ENCODE measurements at regions not wholly inside any gene's neighbourhood (a gene's known extent, or its start where the extent isn't known, plus 50 kb on each side); places are given as distances from the start of the nearest gene placed in this dataset.

DNA sequence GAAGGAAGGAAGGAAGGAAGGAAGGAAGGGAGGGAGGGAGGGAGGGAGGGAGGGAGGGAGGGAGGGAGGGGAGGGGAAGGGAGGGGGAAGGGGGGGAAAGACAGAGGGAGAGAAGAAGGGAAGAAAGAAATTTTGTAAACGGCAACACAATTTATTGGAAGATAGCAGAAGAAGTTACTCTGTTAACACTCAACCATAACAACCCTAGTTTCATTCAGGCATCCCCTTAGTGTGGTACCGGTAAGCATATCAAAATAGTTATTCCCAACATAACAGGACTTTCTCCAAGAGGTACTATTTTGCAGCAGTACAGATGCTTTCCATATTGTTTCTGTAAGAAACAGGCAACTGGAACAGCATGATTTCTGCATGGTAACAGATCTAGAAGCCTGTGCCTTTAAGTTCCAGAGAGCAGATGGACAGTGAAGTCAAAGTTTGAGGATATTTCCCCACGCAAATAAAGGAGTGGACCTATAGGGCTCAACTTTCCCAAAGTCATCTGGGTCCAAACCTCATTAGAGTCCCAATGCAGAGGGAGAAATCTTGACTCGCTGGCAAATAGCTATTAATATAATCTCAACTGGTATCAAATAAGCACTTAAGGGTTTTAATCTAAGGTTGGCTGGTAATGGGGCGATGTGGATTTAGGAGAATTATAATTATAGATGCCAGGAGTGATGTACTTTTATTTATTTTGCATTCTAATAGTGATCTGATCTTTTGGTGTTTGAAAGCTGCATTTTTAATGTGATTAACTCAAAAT is 69.4 kb downstream of the TENT5A start:
- Histone ChIP-seq H3K4me1 (ENCODE audit: insufficient read depth, low read length, severe bottlenecking) (no peaks in the 10 kb centered on the region), H4K20me1 (ENCODE audit: insufficient read depth, low read length) (no peaks in the 10 kb centered on the region), H3K36me3 (ENCODE audit: insufficient read depth, low read length) (no peaks in the 10 kb centered on the region), H3K4me3 (ENCODE audit: low read depth, low read length, poor library complexity, severe bottlenecking) (no peak overlapping the region), H3K9me3 (ENCODE audit: low read length) (no peaks in the 10 kb centered on the region), H3K27me3 (ENCODE audit: insufficient read depth, low read length) (no peaks in the 10 kb centered on the region), H3K4me2 (ENCODE audit: low read length) (no peak overlapping the region), H3K9ac (ENCODE audit: low read length) (no peak overlapping the region), H2AFZ (ENCODE audit: low read length) (no peak overlapping the region), H3K79me2 (ENCODE audit: insufficient read depth, low read length) (no peaks in the 10 kb centered on the region), H3F3A (ENCODE audit: insufficient read depth, low read length) (no peaks in the 10 kb centered on the region), H3K27ac (ENCODE audit: low read depth, low read length, poor library complexity, severe bottlenecking) (no peak overlapping the region), H3K9me2 (ENCODE audit: low read depth, low read length) (no peaks in the 10 kb centered on the region)
- TF ChIP-seq EZH2 (IDR thresholded peaks at IDR 0.05; ENCODE audit: borderline replicate concordance, low read length), result no peak
- TF ChIP-seq, protein P1, sequence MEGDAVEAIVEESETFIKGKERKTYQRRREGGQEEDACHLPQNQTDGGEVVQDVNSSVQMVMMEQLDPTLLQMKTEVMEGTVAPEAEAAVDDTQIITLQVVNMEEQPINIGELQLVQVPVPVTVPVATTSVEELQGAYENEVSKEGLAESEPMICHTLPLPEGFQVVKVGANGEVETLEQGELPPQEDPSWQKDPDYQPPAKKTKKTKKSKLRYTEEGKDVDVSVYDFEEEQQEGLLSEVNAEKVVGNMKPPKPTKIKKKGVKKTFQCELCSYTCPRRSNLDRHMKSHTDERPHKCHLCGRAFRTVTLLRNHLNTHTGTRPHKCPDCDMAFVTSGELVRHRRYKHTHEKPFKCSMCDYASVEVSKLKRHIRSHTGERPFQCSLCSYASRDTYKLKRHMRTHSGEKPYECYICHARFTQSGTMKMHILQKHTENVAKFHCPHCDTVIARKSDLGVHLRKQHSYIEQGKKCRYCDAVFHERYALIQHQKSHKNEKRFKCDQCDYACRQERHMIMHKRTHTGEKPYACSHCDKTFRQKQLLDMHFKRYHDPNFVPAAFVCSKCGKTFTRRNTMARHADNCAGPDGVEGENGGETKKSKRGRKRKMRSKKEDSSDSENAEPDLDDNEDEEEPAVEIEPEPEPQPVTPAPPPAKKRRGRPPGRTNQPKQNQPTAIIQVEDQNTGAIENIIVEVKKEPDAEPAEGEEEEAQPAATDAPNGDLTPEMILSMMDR (IDR thresholded peaks at IDR 0.05; ENCODE audit: low read length), result no peak

DNA sequence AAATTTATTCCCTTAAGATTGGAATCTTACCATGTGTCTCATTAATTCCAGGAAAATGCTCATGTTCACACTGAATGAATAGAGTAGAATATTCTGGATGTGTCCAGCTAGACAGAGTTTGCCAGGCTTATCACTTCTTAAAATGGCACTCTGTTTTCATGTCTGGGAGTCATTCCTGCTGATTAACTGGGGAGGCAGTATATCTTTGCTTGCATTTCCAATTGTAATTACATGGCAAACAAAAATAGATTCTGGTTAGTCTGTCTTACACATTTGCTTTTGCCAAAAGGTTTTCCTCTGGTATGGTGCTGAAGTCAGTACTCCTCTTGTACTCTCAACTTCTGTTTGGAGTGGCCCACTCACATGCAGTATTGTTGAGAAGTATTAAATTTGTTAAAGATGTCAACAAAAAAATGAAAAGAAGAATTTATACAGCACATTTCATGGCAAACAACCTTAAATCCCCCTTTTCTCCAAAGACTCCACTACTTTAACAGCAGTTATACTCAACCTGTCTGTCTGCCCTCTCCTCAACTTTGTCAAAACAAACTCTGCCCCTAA is 70.2 kb downstream of the TENT5A start:
- no peak overlapping the region for H3K9ac ChIP-seq (ENCODE audit: low read length)
- H3F3A ChIP-seq (ENCODE audit: insufficient read depth, low read length), result no peaks in the 10 kb centered on the region
- no peak overlapping the region for H3K4me3 ChIP-seq (ENCODE audit: low read depth, low read length, poor library complexity, severe bottlenecking)
- H3K4me2 ChIP-seq (ENCODE audit: low read length), result no peak overlapping the region
- H3K4me1 ChIP-seq (ENCODE audit: insufficient read depth, low read length, severe bottlenecking), result no peaks in the 10 kb centered on the region
- no peaks in the 10 kb centered on the region for H3K9me2 ChIP-seq (ENCODE audit: low read depth, low read length)
- TF ChIP-seq, protein P1 (IDR thresholded peaks at IDR 0.05; ENCODE audit: low read length), result no peak
- no peak for TF ChIP-seq EZH2 (IDR thresholded peaks at IDR 0.05; ENCODE audit: borderline replicate concordance, low read length)
- H4K20me1 ChIP-seq (ENCODE audit: insufficient read depth, low read length), result no peaks in the 10 kb centered on the region
- no peaks in the 10 kb centered on the region for H3K79me2 ChIP-seq (ENCODE audit: insufficient read depth, low read length)
- no peaks in the 10 kb centered on the region for H3K36me3 ChIP-seq (ENCODE audit: insufficient read depth, low read length)
- H3K27ac ChIP-seq (ENCODE audit: low read depth, low read length, poor library complexity, severe bottlenecking), result no peak overlapping the region
- H2AFZ ChIP-seq (ENCODE audit: low read length), result no peak overlapping the region
- no peaks in the 10 kb centered on the region for H3K27me3 ChIP-seq (ENCODE audit: insufficient read depth, low read length)
- no peaks in the 10 kb centered on the region for H3K9me3 ChIP-seq (ENCODE audit: low read length)

DNA sequence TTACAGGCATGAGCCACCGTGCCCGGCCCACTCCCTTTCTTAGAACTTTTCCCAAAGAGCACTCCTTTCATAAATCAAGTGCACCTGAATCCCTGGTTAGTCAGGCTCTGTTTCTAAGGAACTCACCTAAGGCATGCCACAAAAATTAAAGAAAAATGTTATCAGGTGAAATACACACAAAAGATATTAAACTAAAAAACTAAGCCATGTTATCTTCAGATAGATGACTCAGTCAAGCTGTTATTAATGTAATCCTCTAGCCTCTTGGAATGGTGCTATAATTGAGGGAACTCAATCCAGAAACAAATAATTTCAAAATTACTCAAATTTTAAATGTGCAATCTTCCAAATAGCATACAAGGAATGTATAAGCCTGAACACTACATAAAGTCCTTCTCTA is 83.0 kb downstream of the TENT5A start:
- no peak overlapping the region for H2AFZ ChIP-seq (ENCODE audit: low read length)
- H4K20me1 ChIP-seq (ENCODE audit: insufficient read depth, low read length), result no peaks in the 10 kb centered on the region
- H3K36me3 ChIP-seq (ENCODE audit: insufficient read depth, low read length), result no peaks in the 10 kb centered on the region
- H3K9me3 ChIP-seq (ENCODE audit: low read length), result no peaks in the 10 kb centered on the region
- H3K4me2 ChIP-seq (ENCODE audit: low read length), result no peak overlapping the region
- no peak overlapping the region for H3K27ac ChIP-seq (ENCODE audit: low read depth, low read length, poor library complexity, severe bottlenecking)
- H3F3A ChIP-seq (ENCODE audit: insufficient read depth, low read length), result no peaks in the 10 kb centered on the region
- H3K79me2 ChIP-seq (ENCODE audit: insufficient read depth, low read length), result no peaks in the 10 kb centered on the region
- H3K4me1 ChIP-seq (ENCODE audit: insufficient read depth, low read length, severe bottlenecking), result no peaks in the 10 kb centered on the region
- H3K9me2 ChIP-seq (ENCODE audit: low read depth, low read length), result no peaks in the 10 kb centered on the region
- TF ChIP-seq, protein P1 (IDR thresholded peaks at IDR 0.05; ENCODE audit: low read length), result no peak
- no peak for TF ChIP-seq EZH2 (IDR thresholded peaks at IDR 0.05; ENCODE audit: borderline replicate concordance, low read length)
- no peaks in the 10 kb centered on the region for H3K27me3 ChIP-seq (ENCODE audit: insufficient read depth, low read length)
- H3K4me3 ChIP-seq (ENCODE audit: low read depth, low read length, poor library complexity, severe bottlenecking), result no peak overlapping the region
- no peak overlapping the region for H3K9ac ChIP-seq (ENCODE audit: low read length)

Data from OCI-LY1 (cell line).